ENCODE measurements at regions not wholly inside any gene's neighbourhood (a gene's known extent, or its start where the extent isn't known, plus 50 kb on each side); places are given as distances from the start of the nearest gene placed in this dataset.

DNA sequence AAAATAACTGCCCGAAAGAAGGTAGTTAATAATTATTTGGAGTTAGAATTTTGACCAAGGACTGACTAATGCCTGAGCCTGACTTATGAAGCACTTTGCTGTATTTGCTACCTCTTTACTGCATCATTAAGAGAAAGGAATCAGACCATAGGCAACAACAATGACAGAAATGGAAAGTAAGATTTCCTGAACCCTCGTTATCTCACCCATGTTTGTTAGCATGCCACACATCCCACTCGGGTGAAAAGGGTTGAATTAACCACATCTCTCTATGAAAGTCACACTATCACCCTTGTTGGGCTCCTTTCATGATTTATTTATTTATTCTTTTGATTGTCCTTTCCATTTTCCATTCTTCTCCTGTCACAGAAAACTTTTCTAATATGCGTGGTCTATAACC lies 59.6 kb downstream of the OLIG3 start:
- DNase-seq = no peak

DNA sequence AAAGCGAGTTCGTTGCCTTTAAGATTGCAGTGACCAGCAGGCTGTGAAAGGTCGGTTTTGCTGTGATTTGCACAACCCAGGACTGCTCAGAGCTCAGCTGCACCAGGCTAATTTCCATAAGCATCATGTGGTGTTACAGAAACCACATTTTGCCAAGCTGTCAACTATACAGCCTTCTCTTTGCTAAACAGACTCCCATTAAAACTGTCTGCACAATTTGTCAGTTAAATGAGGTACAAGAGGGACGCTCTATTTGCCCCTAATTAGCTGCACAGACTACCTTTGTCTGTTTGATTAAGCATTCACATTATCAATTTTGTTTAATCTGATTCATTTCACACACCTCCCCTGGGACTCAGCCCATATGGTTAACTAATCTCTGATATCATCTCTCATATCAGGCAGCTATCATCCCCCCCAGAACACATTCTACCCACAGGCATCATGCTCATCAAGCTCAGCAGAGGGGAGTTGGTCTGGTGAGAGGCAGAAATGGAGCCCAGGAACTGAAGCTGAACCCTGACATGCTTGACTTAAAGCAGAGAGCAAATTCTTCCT lies 62.1 kb downstream of the OLIG3 start:
- no peak for DNase-seq

- no peak for DNase-seq
Observed at GRCh38 chr6:137430954-137431353, 63.2 kb downstream of the OLIG3 start.

- no peak for DNase-seq
Observed at GRCh38 chr6:137427656-137428290, 66.4 kb downstream of the OLIG3 start.

DNA sequence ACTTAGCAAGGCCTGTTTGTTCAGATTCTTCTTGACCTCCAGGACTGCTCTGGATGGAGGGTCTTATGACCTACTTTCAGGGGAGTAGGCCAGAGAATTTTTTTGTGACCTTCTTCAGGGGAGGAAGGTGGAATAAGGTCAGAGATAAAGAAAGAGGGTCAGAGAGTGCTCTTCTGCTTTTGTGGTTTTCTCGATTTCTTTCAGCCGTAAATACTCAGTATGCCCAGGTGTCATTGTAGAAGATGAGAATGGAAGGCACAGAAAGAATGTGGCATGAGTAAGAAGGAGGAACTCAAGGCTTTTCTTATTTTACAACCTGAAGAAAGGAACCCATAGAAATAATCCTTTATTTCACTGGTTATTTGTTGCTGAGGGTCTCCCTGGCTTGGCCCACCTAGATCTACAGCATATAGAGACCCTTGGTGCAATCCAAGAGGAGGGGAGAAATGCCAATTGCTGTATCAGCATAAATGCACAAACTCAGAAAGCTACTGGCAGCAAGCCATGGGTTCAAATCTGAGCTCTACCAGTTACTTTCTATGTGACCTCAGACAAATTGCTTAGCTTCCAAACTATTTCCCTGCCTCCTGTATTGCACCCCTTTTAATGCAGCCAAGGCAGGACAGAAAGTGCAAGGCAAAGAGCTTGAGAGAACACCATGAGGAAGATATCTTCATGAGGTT lies 68.0 kb downstream of the OLIG3 start:
- no peak for DNase-seq

DNA sequence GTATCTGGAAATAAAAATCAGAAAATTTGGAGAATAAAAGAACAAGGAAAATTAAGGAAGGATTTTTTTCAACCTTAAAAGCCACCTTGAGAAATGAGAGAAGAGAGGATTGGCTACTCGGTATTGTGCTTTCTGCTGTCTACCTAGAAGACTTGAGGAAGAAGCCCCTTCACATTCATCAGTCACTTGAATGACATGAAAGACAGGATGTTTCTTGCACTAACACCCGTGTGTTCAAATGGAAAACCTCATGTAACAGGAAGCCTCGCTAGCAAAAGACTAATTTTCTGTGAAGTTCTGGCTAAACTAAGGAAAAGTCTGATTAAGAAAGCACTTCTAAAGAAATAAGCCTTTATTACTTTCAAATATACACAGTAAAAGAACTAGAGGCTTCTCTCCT lies 69.9 kb downstream of the OLIG3 start:
- DNase-seq = peak; percentile 14

DNA sequence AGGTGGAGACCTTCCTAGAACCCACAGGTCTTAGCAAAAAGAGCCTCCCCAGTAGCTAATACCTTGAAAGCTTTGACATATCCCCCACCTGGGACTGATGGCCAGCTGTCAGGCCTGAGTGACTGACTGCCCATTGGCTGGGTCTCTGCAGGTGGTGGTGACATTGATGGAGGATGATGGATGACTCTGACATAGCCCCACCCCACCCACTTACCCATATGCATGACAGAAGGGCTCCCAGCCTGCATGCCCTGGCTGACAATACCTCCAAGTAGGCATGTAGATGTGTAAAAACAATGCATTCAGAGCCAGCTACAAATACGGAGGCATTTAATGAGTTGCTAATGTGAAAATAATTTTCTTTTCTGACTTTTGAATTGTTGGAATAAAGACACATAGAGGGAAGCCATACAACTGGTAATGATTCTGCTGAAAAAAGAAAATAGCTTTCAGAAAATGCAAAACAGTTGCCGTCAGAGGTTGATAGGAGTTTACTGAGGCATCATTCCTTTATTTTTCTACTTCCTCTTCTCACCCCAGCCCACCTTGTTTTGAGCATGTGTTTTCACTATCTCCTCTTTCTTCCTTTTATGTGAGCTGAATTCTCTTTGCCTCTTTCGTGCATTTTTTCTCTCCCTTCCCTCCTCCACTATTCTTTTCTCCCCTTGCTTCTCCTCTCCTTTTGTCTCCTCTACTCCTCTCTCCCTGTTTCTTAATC lies 70.6 kb downstream of the OLIG3 start:
- DNase-seq = no peak

DNA sequence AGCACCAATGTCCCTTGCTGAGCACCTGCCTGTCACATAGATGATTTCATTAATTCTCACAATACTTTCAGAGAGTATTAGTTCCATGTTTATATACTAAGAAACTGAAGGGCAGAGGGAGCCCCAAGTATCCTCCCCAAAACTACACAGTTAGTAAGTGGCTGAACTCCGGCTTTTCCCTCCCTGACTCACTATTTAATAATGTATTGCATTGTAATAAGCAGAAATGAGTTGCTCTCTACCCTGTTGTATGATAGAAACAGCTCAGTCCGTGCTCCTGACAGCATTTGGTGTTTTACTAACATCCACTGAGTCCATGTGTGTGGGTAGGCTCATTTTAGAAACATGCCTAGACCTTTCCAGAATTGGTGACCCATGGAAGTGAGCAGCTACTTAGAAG lies 76.8 kb downstream of the OLIG3 start:
- DNase-seq = no peak

DNA sequence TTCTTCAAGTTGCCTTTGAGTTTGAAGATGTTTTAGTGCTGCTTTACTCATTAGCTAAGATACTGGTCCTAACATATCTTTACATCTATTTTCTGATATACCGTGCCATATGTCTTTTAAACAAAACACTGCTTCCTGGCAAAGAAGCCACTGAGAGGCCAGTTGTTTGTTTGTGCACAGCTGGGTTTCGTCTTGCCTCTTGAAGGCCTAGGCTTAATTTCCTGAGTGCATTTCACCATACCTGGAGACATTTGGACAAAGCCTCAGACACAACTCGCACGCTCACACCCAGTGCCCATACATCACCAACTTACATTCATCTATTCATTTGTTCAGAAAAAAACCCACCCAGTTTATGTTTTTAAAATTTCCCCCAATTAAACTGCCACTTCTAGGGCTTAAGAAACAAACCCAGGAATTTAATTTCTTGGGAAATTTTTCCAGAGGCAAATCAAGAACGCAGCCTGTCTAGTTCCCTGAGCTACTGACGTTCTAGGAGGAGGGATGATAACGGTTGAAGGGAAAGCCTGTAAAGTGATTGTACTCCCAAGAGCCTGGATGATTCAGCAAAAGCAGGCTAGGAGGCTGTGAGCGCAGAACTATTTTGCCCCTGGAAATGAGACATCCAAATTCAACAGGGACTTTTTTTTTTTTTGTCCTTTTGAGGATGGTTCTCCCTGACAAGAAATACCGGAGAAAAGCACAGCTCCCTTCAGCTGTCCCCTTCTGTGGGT lies 77.7 kb downstream of the OLIG3 start:
- DNase-seq = no peak

GRCh38 chr6:137415834-137416190 lies 78.4 kb downstream of the OLIG3 start:
- no peak for DNase-seq

- DNase-seq = peak; percentile 83
Observed at GRCh38 chr6:137415127-137415833, 78.9 kb downstream of the OLIG3 start.

GRCh38 chr6:137414599-137414998 lies 79.6 kb downstream of the OLIG3 start:
- DNase-seq = no peak

DNA sequence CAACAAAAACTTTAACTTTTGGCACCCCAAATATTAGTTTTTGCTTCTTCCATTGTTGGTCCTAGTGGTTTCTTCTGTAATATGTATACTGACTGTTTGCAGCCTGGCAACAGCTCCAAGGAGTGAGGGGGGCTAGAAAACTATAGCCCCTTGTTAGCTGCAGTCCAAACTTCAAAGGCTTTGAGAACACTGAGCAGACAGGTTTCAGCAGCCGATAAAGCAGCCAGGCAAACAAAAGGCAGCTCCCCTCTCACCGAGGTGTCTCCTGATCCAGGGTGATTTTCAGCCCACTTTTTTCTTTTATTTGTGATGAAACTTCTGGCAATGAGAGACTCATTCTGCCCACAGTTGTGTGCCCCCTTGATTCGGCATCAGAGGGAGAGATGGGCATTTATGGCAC lies 80.7 kb downstream of the OLIG3 start:
- no peak for DNase-seq

DNA sequence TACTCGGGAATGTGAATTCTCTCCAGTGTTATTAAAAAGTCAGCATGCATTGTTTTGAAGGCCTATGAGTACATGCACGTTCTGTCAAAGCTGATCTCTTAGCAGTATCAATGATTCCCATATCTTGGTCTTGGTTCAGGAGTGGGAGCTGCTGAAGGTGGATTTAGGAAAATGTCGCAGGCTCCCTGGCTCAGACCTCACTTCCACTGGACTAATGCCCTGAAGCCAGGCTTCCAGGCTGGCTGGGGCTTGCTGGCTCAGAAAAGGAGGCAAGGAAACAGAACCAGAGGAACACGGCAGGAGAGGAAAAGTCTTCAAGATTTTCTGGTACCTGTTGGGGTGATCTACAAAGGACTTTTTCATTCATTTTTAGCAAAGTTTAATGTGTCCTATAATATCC lies 81.6 kb downstream of the OLIG3 start:
- DNase-seq = no peak

- no peak for DNase-seq
Observed at GRCh38 chr6:137409266-137409777, 84.9 kb downstream of the OLIG3 start.

- no peak for DNase-seq
Observed at GRCh38 chr6:137407816-137408215, 86.4 kb downstream of the OLIG3 start.

- no peak for DNase-seq
Observed at GRCh38 chr6:137405806-137406205, 88.4 kb downstream of the OLIG3 start.

- no peak for DNase-seq
Observed at GRCh38 chr6:137403855-137404254, 90.3 kb downstream of the OLIG3 start.

GRCh38 chr6:137403443-137403842 lies 90.8 kb downstream of the OLIG3 start:
- DNase-seq = no peak

GRCh38 chr6:137402143-137402680 lies 92.0 kb downstream of the OLIG3 start:
- no peak for DNase-seq

- no peak for DNase-seq
Observed at GRCh38 chr6:137401088-137401487, 93.1 kb downstream of the OLIG3 start.

DNA sequence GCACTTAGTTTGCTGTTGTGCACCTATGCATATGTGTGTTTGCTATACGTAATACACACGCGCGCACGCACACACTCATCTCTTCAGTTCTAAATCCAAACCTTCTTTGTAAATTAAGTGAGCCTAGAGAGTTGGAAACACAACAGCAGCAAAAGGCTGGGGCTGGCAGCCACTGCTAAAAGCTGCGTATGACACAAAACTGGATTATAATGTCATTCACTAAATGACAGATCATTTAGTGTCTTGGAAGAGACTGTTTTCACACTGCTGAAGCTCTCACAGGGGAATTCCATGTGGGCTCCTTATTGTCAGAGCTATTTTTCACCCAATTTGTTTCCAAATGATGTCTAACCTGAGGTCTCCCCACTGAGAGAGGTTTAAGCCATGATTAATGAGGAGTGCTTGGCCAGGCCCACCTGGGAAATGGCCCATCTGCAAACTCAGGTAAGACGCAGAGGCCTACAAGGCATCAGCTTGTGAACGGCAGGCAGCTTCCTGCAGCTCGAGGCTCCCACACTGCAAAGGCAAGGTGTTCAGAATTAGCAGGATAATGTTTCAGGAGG lies 94.2 kb downstream of the OLIG3 start:
- no peak for DNase-seq

Measured in CD4-positive, alpha-beta T cell treated with Interleukin-10 for 1 hour (primary cell).